ENCODE measurements at regions not wholly inside any gene's neighbourhood (a gene's known extent, or its start where the extent isn't known, plus 50 kb on each side); places are given as distances from the start of the nearest gene placed in this dataset.

DNA sequence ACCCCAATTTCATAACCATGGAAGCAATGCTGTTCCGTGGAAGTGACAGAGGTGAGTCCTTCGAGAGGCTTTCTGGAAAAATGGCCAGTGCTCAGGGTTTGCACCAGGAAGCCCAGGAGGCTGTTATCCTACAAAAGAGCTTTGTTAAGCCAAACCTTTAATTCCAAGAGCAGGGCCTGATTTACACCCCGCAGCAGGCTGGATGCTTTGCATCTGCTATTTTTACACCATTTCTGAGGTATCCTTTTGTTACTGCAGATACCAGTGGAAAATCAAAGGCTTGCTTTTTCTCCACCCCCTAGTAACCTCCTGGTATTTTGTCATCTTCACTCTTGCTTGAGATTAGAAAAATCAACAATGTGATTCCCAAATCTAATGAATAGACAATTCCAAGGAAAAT, 380.6 kb downstream of the SOX11 start:
- H4K20me1 ChIP-seq (ENCODE audit: low read length) = no peaks in the 10 kb centered on the region
- H2AFZ ChIP-seq (ENCODE audit: low read length) = no peak overlapping the region
- H3K4me2 ChIP-seq (ENCODE audit: low read length) = no peak overlapping the region
- H3K79me2 ChIP-seq (ENCODE audit: low read length) = no peaks in the 10 kb centered on the region
- ChIA-PET CTCF (no interaction called here), POLR2A (ENCODE audit: unreplicated experiment) (no interaction called here)
- H3K9ac ChIP-seq (ENCODE audit: low read length) = no peak overlapping the region
- no peak overlapping the region for H3K27ac ChIP-seq (ENCODE audit: low read length)
- intact Hi-C loops (cut with micrococcal nuclease) = no loop called here
- no peaks in the 10 kb centered on the region for H3K9me2 ChIP-seq (replicated peaks; ENCODE audit: low read length)
- no peaks in the 10 kb centered on the region for H3K4me1 ChIP-seq (ENCODE audit: insufficient read depth, low read length)
- no peaks in the 10 kb centered on the region for H3K27me3 ChIP-seq (ENCODE audit: low read length)
- no peaks in the 10 kb centered on the region for H3K36me3 ChIP-seq (ENCODE audit: low read depth, low read length)
- no TSS peak for BruUV-seq (replicated peaks)
- H3K9me3 ChIP-seq (ENCODE audit: low read length) = no peaks in the 10 kb centered on the region
- no peaks in the 10 kb centered on the region for H3F3A ChIP-seq (ENCODE audit: low read length, unreplicated experiment)
- TF ChIP-seq EZH2 (IDR thresholded peaks at IDR 0.05; ENCODE audit: low read length, unreplicated experiment) (no peak), EZH2phosphoT487 (IDR thresholded peaks at IDR 0.05; ENCODE audit: borderline replicate concordance, low read length) (no peak)
- TF ChIP-seq, protein P1, sequence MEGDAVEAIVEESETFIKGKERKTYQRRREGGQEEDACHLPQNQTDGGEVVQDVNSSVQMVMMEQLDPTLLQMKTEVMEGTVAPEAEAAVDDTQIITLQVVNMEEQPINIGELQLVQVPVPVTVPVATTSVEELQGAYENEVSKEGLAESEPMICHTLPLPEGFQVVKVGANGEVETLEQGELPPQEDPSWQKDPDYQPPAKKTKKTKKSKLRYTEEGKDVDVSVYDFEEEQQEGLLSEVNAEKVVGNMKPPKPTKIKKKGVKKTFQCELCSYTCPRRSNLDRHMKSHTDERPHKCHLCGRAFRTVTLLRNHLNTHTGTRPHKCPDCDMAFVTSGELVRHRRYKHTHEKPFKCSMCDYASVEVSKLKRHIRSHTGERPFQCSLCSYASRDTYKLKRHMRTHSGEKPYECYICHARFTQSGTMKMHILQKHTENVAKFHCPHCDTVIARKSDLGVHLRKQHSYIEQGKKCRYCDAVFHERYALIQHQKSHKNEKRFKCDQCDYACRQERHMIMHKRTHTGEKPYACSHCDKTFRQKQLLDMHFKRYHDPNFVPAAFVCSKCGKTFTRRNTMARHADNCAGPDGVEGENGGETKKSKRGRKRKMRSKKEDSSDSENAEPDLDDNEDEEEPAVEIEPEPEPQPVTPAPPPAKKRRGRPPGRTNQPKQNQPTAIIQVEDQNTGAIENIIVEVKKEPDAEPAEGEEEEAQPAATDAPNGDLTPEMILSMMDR (conservative IDR thresholded peaks at IDR 0.05; ENCODE audit: low read depth, low read length) = no peak
- no peak overlapping the region for H3K4me3 ChIP-seq (ENCODE audit: low read length)
- DNase-seq (no peak), ATAC-seq (no peak)

DNA sequence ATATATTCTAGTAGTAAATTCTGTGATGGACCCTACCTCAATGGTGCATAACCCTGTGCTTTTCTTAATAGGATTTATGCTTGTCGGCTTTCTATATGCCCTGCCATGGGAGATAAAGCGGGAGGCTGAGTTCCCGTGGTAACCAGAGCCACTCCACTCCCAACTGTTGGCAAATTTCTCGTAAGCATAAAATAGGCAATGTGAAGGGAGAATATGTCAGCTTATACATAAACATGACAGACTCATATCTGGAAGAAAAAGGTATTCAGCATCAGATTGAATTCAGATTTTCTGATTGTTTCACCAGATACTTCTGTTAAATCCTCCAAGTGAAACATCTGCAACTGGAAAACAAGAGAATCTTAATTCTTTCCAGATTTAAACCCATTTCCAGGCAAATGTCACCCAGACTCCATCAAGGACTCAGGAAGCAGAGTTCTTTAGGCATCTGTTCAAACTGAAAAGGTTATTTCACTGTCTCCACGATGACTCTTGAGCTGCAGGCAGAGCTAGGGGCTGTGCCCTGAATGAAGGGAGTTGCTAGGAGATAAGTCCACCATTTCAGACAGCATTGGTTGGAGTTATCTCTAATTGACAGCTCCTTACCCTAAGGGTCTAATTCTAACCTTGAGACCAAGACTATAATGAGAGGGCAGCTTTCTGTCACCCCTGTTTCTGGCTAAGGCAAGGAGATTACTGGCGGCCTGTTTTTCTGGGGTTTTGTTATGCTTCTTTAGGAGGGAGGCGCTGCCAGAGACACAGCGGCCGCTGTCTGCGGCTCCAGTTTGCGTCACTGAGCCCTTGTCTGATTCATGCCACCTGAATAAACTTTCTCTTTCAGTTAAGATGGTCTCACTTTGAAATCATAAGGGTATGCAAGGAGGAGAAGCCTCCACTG, 381.3 kb downstream of the SOX11 start:
- ATAC-seq = no peak
- ChIA-PET CTCF (no interaction called here), POLR2A (ENCODE audit: unreplicated experiment) (no interaction called here)
- no peak for DNase-seq
- Histone ChIP-seq H3K27ac (ENCODE audit: low read length) (no peak overlapping the region), H3K4me1 (ENCODE audit: insufficient read depth, low read length) (no peaks in the 10 kb centered on the region), H3K4me2 (ENCODE audit: low read length) (no peak overlapping the region), H4K20me1 (ENCODE audit: low read length) (no peaks in the 10 kb centered on the region), H3K79me2 (ENCODE audit: low read length) (no peaks in the 10 kb centered on the region), H3K27me3 (ENCODE audit: low read length) (no peaks in the 10 kb centered on the region), H3K9ac (ENCODE audit: low read length) (no peak overlapping the region), H3F3A (ENCODE audit: low read length, unreplicated experiment) (no peaks in the 10 kb centered on the region), H2AFZ (ENCODE audit: low read length) (no peak overlapping the region), H3K9me3 (ENCODE audit: low read length) (no peaks in the 10 kb centered on the region), H3K9me2 (replicated peaks; ENCODE audit: low read length) (no peaks in the 10 kb centered on the region), H3K36me3 (ENCODE audit: low read depth, low read length) (no peaks in the 10 kb centered on the region), H3K4me3 (ENCODE audit: low read length) (no peak overlapping the region)
- BruUV-seq (replicated peaks) = no TSS peak
- TF ChIP-seq, protein P1 (conservative IDR thresholded peaks at IDR 0.05; ENCODE audit: low read depth, low read length) = no peak
- no peak for TF ChIP-seq EZH2phosphoT487 (IDR thresholded peaks at IDR 0.05; ENCODE audit: borderline replicate concordance, low read length)
- no peak for TF ChIP-seq EZH2 (IDR thresholded peaks at IDR 0.05; ENCODE audit: low read length, unreplicated experiment)
- intact Hi-C loops (cut with micrococcal nuclease) = no loop called here

DNA sequence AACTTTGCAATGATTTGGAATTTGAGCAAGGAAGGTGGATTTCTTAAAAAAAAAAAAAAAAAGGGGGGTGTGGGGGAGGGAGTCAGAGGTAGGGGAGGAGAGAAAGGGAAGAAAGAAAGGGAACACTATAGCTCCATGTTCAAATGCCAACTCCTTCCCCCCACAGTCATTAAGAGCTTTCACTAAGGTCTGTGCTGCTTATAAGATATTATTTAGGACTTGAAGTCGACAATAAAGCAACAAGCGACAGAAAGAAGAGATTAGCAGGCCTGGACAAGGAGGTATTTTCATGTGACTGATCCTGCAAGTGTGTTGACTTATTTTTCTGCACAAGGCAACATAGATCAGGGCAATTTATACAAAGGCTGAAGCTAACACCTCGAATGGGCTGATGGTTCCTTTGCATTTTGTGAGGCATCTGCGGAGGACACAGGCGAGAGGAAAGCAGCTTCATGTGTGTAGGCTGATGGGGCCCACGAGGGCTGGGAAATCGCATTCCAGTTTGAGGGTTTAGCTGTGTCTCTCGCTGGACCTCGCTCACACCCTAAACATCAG, 382.0 kb downstream of the SOX11 start:
- no peaks in the 10 kb centered on the region for H3K79me2 ChIP-seq (ENCODE audit: low read length)
- no peak for ATAC-seq

More for the DNA sequence above, 382.0 kb downstream of the SOX11 start:
- no TSS peak for BruUV-seq (replicated peaks)
- no peak overlapping the region for H3K4me3 ChIP-seq (ENCODE audit: low read length)
- no peaks in the 10 kb centered on the region for H3F3A ChIP-seq (ENCODE audit: low read length, unreplicated experiment)
- H3K27ac ChIP-seq (ENCODE audit: low read length) = no peak overlapping the region
- POLR2A ChIA-PET (ENCODE audit: unreplicated experiment) = no interaction called here
- no peaks in the 10 kb centered on the region for H3K4me1 ChIP-seq (ENCODE audit: insufficient read depth, low read length)
- DNase-seq = no peak
- H2AFZ ChIP-seq (ENCODE audit: low read length) = no peak overlapping the region
- no peaks in the 10 kb centered on the region for H3K27me3 ChIP-seq (ENCODE audit: low read length)
- TF ChIP-seq EZH2phosphoT487 (IDR thresholded peaks at IDR 0.05; ENCODE audit: borderline replicate concordance, low read length) (no peak), EZH2 (IDR thresholded peaks at IDR 0.05; ENCODE audit: low read length, unreplicated experiment) (no peak)
- TF ChIP-seq, protein P1 (conservative IDR thresholded peaks at IDR 0.05; ENCODE audit: low read depth, low read length) = no peak
- CTCF ChIA-PET = no interaction called here
- H3K9ac ChIP-seq (ENCODE audit: low read length) = no peak overlapping the region
- H3K4me2 ChIP-seq (ENCODE audit: low read length) = no peak overlapping the region
- H3K9me2 ChIP-seq (replicated peaks; ENCODE audit: low read length) = no peaks in the 10 kb centered on the region
- H4K20me1 ChIP-seq (ENCODE audit: low read length) = no peaks in the 10 kb centered on the region
- H3K36me3 ChIP-seq (ENCODE audit: low read depth, low read length) = no peaks in the 10 kb centered on the region
- H3K9me3 ChIP-seq (ENCODE audit: low read length) = no peaks in the 10 kb centered on the region
- intact Hi-C loops (cut with micrococcal nuclease) = no loop called here
